SJCRH30 (cell line): ENCODE measurements at regions not wholly inside any gene's neighbourhood (a gene's known extent, or its start where the extent isn't known, plus 50 kb on each side); places are given as distances from the start of the nearest gene placed in this dataset.
"Not testable (repeated sequence)": the region's sequence is repeated elsewhere in the genome, so short reads cannot be mapped to it uniquely, and the experiment has no call there.

ENCODE experiments used
- DNase-seq, 2 experiments: peaks; one replicate each; pipeline ENCODE4 v3.0.0-alpha.2; 2015 to 2020
- H3K27ac ChIP-seq: fragments of 250-450 bp; sonication (Bioruptor Pico); 2 replicates; pipeline ENCODE4 v1.5.1; 2020; ENCODE audit warnings: mild to moderate bottlenecking, moderate library complexity
- H3K27me3 ChIP-seq: fragments of 250-450 bp; sonication (Bioruptor Pico); 2 replicates; pipeline ENCODE4 v1.5.1; 2020; ENCODE audit warnings: mild to moderate bottlenecking, moderate library complexity
- H3K36me3 ChIP-seq: fragments of 250-450 bp; sonication (Bioruptor Pico); 2 replicates; pipeline ENCODE4 v1.5.1; 2020; ENCODE audit warnings: mild to moderate bottlenecking, moderate library complexity
- H3K4me1 ChIP-seq: fragments of 250-450 bp; sonication (Bioruptor Pico); 2 replicates; pipeline ENCODE4 v1.5.1; 2020; ENCODE audit warnings: mild to moderate bottlenecking, moderate library complexity
- H3K4me3 ChIP-seq: fragments of 250-450 bp; sonication (Bioruptor Pico); 2 replicates; pipeline ENCODE4 v1.5.1; 2020; ENCODE audit warnings: mild to moderate bottlenecking, moderate library complexity
- H3K9me3 ChIP-seq: fragments of 250-450 bp; sonication (Bioruptor Pico); replicated peaks from 2 replicates; pipeline ENCODE4 v1.5.1; 2020; ENCODE audit warnings: mild to moderate bottlenecking, moderate library complexity

- H3K36me3 ChIP-seq, result peaks cover 5% of the 10 kb centered on the region; the same call in 1 of the 2 replicates
- no peak for DNase-seq
- no peak overlapping the region for H3K27ac ChIP-seq
- H3K4me3 ChIP-seq, result no peak overlapping the region
- H3K4me1 ChIP-seq, result no peaks in the 10 kb centered on the region
- no peaks in the 10 kb centered on the region for H3K9me3 ChIP-seq
- H3K27me3 ChIP-seq, result no peaks in the 10 kb centered on the region
Observed at GRCh38 chrX:3811331-3812311, 98.2 kb upstream of the PRKX start.

DNA sequence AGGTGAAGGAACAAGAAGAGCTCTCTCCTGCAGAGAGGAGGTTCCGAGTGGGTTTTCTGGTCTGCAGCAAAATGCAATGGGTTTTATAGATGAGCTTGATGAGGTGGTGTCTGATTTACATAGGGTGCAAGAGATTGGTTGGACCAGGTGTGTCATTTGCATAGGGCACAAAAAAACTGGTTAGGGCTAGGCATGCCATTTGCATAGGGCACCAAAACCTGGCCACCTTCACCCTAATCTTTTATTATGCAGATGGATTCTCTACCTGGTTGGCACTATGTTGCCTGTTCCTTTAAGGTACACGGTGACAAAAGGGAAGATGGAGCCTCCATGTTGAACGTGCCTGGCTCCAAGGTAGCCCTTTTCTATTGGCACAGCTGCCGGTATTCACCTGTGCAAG lies 94.5 kb upstream of the PRKX start:
- no peak overlapping the region for H3K27ac ChIP-seq
- H3K9me3 ChIP-seq, result no peaks in the 10 kb centered on the region
- H3K27me3 ChIP-seq, result no peaks in the 10 kb centered on the region
- DNase-seq, result no peak
- no peaks in the 10 kb centered on the region for H3K36me3 ChIP-seq
- no peak overlapping the region for H3K4me3 ChIP-seq
- H3K4me1 ChIP-seq, result no peaks in the 10 kb centered on the region

DNA sequence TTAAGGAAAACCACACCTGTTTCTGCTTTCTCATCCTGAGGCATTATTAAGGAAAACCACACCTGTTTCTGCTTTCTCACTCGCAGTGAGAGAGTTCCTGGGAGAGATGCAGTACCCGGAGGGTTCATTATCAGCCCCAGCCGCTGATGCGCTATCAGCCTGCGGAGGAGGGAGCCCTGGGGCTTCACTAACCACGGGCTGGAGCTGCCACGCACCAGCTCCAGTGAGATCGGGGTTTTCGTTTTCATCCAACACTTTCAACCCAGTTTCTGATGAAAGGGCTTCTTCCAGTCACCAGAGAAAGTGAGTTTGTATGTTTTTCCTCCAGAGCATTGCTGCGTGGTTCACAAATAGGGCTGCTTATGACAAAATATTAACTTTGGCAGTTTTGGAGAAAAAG lies 93.2 kb upstream of the PRKX start:
- no peaks in the 10 kb centered on the region for H3K36me3 ChIP-seq
- H3K27me3 ChIP-seq, result no peaks in the 10 kb centered on the region
- no peak overlapping the region for H3K4me3 ChIP-seq
- DNase-seq, result peak in 1 of 2 experiments; percentile 37
- H3K9me3 ChIP-seq, result no peaks in the 10 kb centered on the region
- H3K4me1 ChIP-seq, result no peaks in the 10 kb centered on the region
- no peak overlapping the region for H3K27ac ChIP-seq

DNA sequence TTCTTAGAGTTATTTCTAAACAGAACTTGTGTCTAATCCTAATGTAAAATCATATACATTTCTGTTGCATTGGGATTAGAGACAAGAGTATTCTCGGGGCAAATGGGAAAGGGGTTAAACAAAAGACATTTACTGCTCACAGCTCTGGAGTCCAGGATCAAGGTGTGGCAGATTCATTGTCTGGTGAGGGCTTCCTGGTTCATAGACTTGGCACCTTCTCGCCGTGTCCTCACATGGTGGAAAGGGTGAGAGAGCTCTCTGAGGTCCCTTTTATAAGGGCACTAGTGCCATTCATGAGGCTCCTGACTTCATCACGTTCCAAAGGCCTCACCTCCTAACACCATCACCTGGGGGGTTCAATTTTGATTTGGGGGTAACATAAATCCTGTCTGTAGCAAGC lies 90.3 kb upstream of the PRKX start:
- Histone ChIP-seq H3K27me3 (no peaks in the 10 kb centered on the region), H3K4me1 (no peaks in the 10 kb centered on the region), H3K4me3 (no peak overlapping the region), H3K27ac (no peak overlapping the region), H3K36me3 (no peaks in the 10 kb centered on the region), H3K9me3 (no peaks in the 10 kb centered on the region)
- DNase-seq, result no peak

- Histone ChIP-seq H3K36me3 (no peaks in the 10 kb centered on the region), H3K27ac (no peak overlapping the region), H3K4me3 (no peak overlapping the region), H3K4me1 (no peaks in the 10 kb centered on the region), H3K9me3 (no peaks in the 10 kb centered on the region), H3K27me3 (no peaks in the 10 kb centered on the region)
- DNase-seq, result no peak
Observed at GRCh38 chrX:3803305-3803704, 89.9 kb upstream of the PRKX start.

DNA sequence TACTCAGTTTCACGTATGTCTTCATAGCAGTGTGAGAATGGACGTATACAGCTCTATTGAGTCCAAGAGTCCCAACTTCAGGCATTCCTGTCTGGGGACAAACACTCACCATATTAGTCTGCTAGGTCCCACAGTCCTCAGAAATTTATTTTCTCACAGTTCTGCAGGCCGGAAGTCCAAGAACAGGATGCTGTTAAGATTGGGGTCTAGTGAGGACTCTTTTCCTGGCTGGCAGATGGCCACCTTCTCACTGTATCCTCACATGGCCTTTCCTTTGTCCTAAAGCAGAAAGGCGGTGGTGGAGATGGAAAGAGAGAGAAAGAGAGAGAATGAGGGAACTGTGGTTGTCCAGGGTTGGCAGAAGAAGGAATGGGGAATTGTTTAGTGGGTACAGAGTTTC lies 82.0 kb upstream of the PRKX start:
- not testable (repeated sequence) for H3K27me3 ChIP-seq, H3K4me3 ChIP-seq, DNase-seq, H3K36me3 ChIP-seq, H3K27ac ChIP-seq, H3K4me1 ChIP-seq, H3K9me3 ChIP-seq

DNA sequence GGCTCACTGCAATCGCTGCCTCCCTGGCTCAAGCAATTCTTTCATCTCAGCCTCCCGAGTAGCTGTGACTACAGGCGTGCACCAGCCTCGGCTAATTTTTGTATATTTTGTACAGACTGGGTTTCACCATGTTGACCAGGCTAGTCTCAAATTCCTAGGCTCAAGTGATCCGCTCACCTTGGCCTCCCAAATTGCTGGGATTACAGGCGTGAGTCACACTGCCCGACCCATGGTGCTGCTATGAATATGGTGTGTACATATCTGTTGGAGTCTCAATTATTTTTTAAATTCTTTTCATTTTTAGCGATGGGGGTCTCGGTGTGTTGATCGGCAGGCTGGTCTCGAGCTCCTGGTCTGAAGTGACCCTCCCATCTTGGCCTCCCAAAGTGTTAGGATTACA lies 78.0 kb upstream of the PRKX start:
- 0 out of 2 replicates have a peak, but pooled peaks cover 2% of the 10 kb centered on the region for H3K4me1 ChIP-seq
- no peak for DNase-seq
- no peaks in the 10 kb centered on the region for H3K27me3 ChIP-seq
- H3K4me3 ChIP-seq, result no peak overlapping the region
- H3K27ac ChIP-seq, result no peak overlapping the region
- H3K9me3 ChIP-seq, result no peaks in the 10 kb centered on the region
- H3K36me3 ChIP-seq, result no peaks in the 10 kb centered on the region

GRCh38 chrX:3788494-3789233 lies 75.2 kb upstream of the PRKX start:
- no peak overlapping the region for H3K4me3 ChIP-seq
- H3K36me3 ChIP-seq, result no peaks in the 10 kb centered on the region
- no peak for DNase-seq
- H3K4me1 ChIP-seq, result 0 out of 2 replicates have a peak, but pooled peaks cover 2% of the 10 kb centered on the region
- H3K9me3 ChIP-seq, result no peaks in the 10 kb centered on the region
- no peak overlapping the region for H3K27ac ChIP-seq
- H3K27me3 ChIP-seq, result no peaks in the 10 kb centered on the region

GRCh38 chrX:3787856-3788255 lies 74.4 kb upstream of the PRKX start:
- Histone ChIP-seq H3K4me3 (no peak overlapping the region), H3K4me1 (0 out of 2 replicates have a peak, but pooled peaks cover 2% of the 10 kb centered on the region), H3K27ac (no peak overlapping the region), H3K27me3 (no peaks in the 10 kb centered on the region), H3K9me3 (no peaks in the 10 kb centered on the region), H3K36me3 (no peaks in the 10 kb centered on the region)
- DNase-seq, result no peak

DNA sequence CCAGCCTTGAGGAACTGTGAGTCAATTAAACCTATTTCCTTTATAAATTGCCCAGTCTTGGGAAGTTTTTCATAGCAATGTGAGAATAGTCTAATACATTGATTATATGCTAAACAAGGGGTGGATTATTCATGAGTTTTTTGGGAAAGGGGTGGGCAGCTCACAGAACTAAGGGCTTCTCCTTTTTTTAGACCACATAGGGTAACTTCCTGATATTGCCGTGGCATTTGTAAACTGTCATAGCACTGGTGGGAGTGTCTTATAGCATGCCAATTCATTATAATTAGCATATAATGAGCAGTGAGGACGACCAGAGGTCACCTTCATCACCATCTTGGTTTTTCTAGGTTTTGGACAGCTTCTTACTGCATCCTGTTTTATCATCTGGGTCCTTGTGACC lies 72.4 kb upstream of the PRKX start:
- DNase-seq, H3K9me3 ChIP-seq, H3K4me3 ChIP-seq, H3K36me3 ChIP-seq, H3K27ac ChIP-seq, H3K27me3 ChIP-seq, H3K4me1 ChIP-seq: not testable (repeated sequence)

DNA sequence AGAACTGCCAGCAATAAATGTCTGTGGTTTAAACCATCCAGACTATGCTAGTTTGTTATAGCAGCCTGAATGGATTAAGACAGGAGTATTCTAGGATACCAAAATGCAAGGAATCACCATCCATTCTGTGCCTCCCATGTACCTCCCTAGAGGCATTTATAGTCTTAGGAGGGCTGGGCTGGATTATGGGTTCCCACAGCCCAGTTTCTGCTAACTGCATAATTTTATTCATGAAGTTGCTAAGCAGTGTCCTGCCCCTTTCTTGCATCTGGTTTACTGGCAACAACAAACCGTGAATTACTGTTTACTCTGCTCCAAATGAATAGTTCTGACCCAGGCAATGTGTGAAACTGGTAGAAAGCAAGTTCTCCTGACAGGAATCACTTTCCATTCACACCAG lies 67.1 kb upstream of the PRKX start:
- H3K9me3 ChIP-seq, result no peaks in the 10 kb centered on the region
- no peak overlapping the region for H3K27ac ChIP-seq
- no peaks in the 10 kb centered on the region for H3K4me1 ChIP-seq
- DNase-seq, result no peak
- H3K27me3 ChIP-seq, result no peaks in the 10 kb centered on the region
- H3K36me3 ChIP-seq, result no peaks in the 10 kb centered on the region
- no peak overlapping the region for H3K4me3 ChIP-seq

GRCh38 chrX:3779546-3779945 lies 66.1 kb upstream of the PRKX start:
- Histone ChIP-seq H3K4me1 (no peaks in the 10 kb centered on the region), H3K4me3 (no peak overlapping the region), H3K36me3 (no peaks in the 10 kb centered on the region), H3K27me3 (no peaks in the 10 kb centered on the region), H3K9me3 (no peaks in the 10 kb centered on the region), H3K27ac (no peak overlapping the region)
- no peak for DNase-seq

DNA sequence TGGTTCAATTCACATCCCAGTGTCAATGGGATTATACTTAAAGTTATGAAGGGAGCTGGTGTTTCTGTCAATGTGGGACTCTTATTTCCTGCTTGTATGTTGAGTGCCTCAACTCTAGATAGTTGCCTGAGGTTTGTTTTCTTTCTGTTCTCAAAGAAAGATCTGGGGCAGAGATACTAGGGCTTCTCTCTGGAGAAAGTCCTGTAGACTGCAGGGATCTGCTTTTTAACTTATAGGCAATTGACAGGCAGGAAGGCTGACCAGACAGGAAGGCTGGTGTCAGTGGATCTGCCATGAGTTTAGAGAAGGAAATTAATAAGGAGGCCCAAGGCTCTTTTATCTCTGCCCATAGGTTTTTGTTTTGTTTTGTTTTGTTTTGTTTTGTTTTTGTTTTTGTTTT lies 64.0 kb upstream of the PRKX start:
- DNase-seq, result no peak

GRCh38 chrX:3771766-3772165 lies 58.3 kb upstream of the PRKX start:
- H3K4me3 ChIP-seq, result no peak overlapping the region
- H3K36me3 ChIP-seq, result no peaks in the 10 kb centered on the region
- no peaks in the 10 kb centered on the region for H3K9me3 ChIP-seq
- no peak for DNase-seq
- H3K4me1 ChIP-seq, result no peaks in the 10 kb centered on the region
- no peak overlapping the region for H3K27ac ChIP-seq
- no peaks in the 10 kb centered on the region for H3K27me3 ChIP-seq

More for the DNA sequence above, 64.0 kb upstream of the PRKX start:
- Histone ChIP-seq H3K36me3 (no peaks in the 10 kb centered on the region), H3K27ac (no peak overlapping the region), H3K4me1 (no peaks in the 10 kb centered on the region), H3K9me3 (no peaks in the 10 kb centered on the region), H3K27me3 (no peaks in the 10 kb centered on the region), H3K4me3 (no peak overlapping the region)

- Histone ChIP-seq H3K27ac (no peak overlapping the region), H3K4me3 (no peak overlapping the region), H3K9me3 (no peaks in the 10 kb centered on the region), H3K27me3 (no peaks in the 10 kb centered on the region), H3K4me1 (no peaks in the 10 kb centered on the region), H3K36me3 (no peaks in the 10 kb centered on the region)
- DNase-seq, result no peak
Observed at GRCh38 chrX:3768881-3769280, 55.4 kb upstream of the PRKX start.
